T-helper 1 cell (primary cell): ENCODE measurements at regions not wholly inside any gene's neighbourhood (a gene's known extent, or its start where the extent isn't known, plus 50 kb on each side); places are given as distances from the start of the nearest gene placed in this dataset.
"Not testable (repeated sequence)": the region's sequence is repeated elsewhere in the genome, so short reads cannot be mapped to it uniquely, and the experiment has no call there.

Experiments used
- DNase-seq, 5 donors: peaks; one replicate each; pipeline ENCODE4 v3.0.0-alpha.2; 2012 to 2020

DNA sequence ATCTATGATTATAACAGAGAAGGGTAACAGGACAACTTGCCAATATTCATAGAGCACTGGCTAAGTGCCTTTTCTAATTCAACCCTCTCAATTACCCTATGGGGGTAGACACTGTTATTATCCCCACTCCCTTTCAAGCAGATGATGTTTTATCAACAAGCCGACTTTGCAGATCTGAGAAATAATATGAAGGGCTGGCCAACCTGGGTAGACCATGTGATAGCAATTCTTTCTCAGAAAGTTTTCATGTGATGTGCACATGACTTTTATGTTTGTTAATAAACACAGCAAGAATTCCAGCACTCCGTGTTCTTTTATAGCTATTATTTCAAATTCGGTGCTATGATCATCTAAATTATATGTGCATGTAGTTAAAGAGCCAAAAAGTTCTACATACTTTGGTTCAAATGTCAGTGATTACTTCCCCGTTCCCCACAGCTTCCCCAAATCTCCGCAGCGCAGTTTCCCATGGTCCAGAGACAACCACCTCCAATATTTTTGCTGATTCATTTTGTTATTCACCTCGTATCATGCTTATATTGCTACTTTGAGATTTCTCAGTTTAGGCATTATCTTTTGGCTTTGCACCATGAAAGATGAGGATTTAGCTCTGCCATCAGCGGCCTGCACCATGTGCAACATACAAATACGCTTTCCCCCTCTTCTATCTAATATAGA, 96.7 kb upstream of the GADD45A start:
- DNase-seq = no peak

GRCh38 chr1:67589519-67590233, 95.3 kb upstream of the GADD45A start:
- DNase-seq = no peak

GRCh38 chr1:67590329-67590728, 94.7 kb upstream of the GADD45A start:
- DNase-seq = no peak

- no peak for DNase-seq
Measured at GRCh38 chr1:67594764-67595163, 90.2 kb upstream of the GADD45A start.

- DNase-seq = no peak
Measured at GRCh38 chr1:67596674-67597073, 88.3 kb upstream of the GADD45A start.

- DNase-seq = no peak
Measured at GRCh38 chr1:67597336-67597735, 87.7 kb upstream of the GADD45A start.

DNA sequence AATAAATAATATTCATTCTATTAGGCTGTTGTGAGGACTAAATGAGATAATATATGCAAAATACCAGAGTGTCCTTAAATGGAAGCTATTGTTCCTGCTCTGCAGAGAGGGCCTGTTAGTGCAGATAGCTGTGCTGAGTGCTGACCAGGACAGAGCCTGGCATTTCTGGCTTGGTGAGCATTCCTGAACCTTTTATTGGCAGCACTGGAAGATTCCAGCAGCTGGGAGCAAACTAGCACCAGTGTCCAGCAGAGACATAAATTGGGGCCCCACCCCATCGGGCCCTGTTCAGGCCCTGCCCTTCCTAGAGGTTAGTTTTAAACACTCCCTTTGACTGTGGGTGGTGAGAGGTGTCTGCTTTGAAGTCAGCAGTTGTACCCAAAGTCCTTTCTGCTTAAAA, 85.9 kb upstream of the GADD45A start:
- DNase-seq = no peak

GRCh38 chr1:67601539-67601938, 83.5 kb upstream of the GADD45A start:
- no peak for DNase-seq

GRCh38 chr1:67601955-67602354, 83.0 kb upstream of the GADD45A start:
- DNase-seq = no peak

DNA sequence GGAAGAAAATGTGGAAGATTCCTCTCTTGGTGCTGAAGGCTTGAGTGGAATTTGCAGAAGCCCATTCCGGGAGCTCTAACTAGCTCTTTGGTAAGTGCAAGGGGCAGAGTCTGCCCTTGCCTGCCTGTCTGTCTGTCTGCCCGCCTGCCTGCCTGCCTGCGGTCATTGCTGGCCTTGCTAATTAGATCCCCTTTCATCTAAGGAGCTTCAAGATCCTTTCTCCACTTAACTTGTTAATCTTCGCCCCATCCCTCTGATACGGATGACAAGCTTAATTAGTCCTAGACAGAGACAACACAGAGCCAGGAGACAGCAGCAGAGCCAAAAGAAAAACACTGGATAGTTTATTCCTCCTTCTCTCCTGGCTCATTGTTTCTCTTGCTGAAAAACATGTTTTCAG, 80.2 kb upstream of the GADD45A start:
- DNase-seq = no peak

- DNase-seq = no peak
Measured at GRCh38 chr1:67605209-67605780, 79.7 kb upstream of the GADD45A start.

GRCh38 chr1:67607286-67607685, 77.7 kb upstream of the GADD45A start:
- DNase-seq = no peak

DNA sequence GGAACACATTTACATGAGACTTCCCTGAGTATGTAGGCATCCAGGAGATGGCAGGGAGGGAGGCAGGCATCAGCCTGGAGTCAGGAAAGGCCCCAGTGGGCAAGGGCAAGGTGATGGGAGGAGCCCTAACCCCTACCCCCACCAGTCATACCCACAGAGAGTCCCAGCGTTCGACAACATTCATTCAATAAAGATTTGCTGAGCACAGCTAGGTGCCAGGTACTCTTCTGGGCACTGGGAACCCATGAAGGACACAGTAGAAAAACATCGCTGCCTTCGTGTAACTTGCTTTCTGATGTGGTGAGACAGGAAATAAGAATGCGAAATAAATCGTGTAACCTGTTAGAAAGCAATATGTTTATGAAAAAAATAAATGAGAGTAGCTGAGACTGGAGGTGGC, 77.3 kb upstream of the GADD45A start:
- no peak for DNase-seq

DNA sequence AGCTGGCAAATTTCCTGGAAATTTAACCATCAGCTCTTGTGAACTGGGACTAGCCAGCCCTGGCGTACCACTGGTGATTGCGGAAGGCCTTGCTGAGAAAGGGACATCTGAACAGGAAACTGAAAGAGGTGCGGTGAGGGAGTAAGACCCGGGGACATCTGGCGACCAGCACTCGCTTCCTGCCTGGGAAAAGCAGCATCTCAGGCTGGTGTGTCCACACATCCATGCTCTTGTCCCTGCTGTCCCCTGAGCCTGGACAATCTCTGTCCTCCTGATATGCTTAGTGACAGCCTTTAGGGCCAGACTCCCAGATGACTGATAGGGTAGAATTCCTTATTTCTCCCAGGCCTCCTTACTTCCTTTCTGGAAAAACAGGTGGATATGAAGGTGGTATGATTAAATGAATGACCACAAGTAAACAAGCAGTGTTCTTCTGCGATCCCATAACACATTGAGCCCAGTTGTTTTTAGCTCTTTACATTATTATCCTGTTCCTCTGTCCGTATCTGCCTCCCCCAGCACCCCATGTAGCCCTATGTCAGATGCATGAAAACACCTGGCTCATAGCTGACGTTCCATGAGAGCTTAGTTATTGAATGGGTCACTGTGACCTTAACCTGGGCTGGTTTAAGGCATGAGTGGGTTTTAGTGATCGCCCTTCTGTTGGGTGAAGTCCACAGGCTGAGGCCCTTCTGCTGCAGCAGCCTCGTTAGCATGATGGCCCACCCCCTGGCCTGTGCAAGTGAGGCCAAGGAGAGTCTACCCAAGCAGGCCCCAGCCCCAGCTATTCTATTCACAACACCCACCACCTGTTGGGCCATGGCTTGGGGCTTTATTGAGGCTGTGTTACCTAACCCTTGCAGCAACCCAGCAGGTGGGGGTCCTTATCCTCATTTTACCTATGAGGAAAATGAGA, 76.1 kb upstream of the GADD45A start:
- no peak for DNase-seq

GRCh38 chr1:67609577-67610341, 75.2 kb upstream of the GADD45A start:
- DNase-seq = no peak

DNA sequence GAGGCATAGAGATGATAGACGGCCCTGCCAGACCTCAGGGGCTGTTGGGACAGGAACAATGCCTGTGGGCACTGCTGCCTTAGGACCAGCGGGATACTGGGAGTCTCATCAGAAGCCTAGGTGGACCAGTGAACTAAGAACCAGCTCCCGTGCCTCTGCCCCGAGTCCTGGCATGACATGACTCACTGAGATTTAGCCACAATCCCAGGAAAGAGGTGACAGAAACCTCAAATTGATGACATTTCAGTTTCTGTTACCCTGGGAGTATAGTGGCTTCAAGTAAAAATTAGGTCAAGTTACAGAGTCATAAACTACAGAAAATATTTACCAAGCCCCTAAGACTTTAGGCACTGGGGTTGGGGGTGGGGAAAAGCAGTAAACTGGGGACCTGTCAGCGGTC, 74.6 kb upstream of the GADD45A start:
- DNase-seq = no peak

GRCh38 chr1:67611846-67612245, 73.2 kb upstream of the GADD45A start:
- no peak for DNase-seq

DNA sequence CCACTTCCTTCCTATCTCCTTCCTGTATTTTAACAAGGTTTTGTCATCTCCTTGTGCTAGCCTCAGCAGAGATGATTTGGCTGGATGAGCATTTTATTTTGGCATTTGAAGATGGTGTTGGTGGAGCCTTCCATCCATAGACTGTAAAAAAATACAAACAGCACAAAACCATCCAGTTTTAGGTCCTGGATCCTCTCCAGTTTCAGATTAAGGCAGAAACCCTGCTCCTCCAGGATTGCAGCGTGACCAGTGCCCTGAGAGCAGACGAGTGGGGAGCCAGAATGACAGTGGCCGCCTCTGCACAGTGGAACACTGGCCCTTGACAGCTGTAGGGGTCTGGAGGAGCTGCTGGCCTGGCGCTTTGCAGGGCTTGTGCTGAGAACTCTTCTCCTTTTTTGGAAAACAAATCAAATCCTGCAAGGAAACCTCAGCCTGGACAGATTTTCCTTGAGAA, 72.2 kb upstream of the GADD45A start:
- DNase-seq = no peak

DNA sequence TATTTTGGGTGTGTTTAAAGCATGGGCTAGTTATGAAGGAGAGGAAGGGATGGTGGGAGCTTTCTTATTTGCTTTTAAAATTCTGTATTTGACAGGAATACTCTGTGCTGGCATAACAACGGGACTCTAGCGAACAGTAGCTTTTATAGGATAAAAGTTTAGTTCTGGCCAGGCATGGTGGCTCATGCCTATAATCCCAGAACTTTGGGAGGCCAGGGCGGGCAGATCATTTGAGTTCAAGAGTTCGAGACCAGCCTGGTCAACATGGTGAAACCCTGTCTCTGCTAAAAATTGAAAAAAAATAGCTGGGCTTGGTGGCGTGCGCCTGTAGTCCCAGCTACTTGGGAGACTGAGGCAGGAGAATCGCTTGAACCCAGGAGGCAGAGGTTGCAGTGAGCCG, 71.5 kb upstream of the GADD45A start:
- not testable (repeated sequence) for DNase-seq

GRCh38 chr1:67614511-67614934, 70.5 kb upstream of the GADD45A start:
- DNase-seq = no peak

DNA sequence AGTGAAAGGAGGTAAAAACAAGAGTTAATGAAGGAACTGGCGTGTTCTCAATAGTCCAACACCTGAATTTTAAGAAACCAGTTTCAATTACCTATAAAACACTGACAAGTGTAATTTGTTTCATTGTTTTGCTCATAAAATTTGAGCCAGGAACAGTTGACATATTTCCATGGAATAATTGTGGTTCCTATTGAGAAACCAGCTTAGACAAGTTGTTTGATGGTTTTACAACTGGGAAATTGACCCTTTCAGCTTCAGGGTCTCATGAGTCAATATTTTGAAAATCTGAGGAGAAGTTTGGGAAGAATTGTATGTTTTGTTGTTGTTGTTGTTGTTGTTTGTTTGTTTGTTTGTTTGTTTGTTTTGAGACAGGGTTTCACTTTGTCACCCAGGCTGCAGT, 69.1 kb upstream of the GADD45A start:
- DNase-seq = no peak

DNA sequence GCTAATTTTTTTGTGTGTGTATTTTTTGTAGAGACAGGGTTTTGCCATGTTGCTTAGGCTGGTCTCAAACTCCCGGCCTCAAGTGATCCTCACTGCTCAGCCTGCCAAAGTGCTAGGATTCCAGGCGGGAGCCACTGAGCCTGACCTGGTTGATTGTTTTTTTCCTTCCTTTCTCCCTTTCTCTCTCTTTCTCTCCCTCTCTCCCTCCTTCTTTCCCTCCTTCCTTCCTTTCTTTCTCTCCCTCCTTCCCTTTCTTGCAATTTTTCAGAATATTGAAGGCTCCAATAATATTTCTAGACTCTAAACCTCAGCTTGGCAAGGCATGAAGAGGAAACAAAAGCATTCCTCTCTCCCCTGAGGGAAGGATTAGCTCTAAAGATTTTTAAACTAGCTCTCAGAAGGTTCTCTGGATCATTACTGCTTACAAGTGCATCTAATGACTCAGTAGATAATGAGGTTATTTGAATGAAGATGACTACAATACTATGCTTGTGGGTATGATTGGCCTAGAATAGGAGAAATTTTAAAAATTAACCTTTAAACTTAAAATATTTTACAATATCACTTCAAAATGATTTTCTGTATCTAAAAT, 68.5 kb upstream of the GADD45A start:
- no peak for DNase-seq
